OCI-LY3 (cell line): ENCODE measurements at regions not wholly inside any gene's neighbourhood (a gene's known extent, or its start where the extent isn't known, plus 50 kb on each side); places are given as distances from the start of the nearest gene placed in this dataset.
"Not testable (repeated sequence)": the region's sequence is repeated elsewhere in the genome, so short reads cannot be mapped to it uniquely, and the experiment has no call there.

Source experiments
- H2AFZ ChIP-seq: fragments of 200-600, 300-600 bp; shearing (Covaris generic); 2 replicates; pipeline ENCODE4 v1.6.0; 2014; ENCODE audit warnings: antibody characterized with exemption, low read depth, low read length
- H3K27ac ChIP-seq: fragments of 200-600, 300-600 bp; sonication (generic); 2 replicates; pipeline ENCODE4 v1.5.1; 2014; ENCODE audit warnings: mild to moderate bottlenecking, low read length, moderate library complexity, mixed read lengths
- H3K27me3 ChIP-seq: fragments of 200-600, 300-600 bp; sonication (generic); 2 replicates; pipeline ENCODE4 v1.6.1; 2014; ENCODE audit warnings: low read depth, low read length, mixed read lengths
- H3K36me3 ChIP-seq: fragments of 200-600, 300-600 bp; sonication (generic); replicated peaks from 2 replicates; pipeline ENCODE3; 2014; ENCODE audit warnings: low read depth, low read length, mixed read lengths
- H3K4me1 ChIP-seq: fragments of 300-600, 200-600 bp; sonication (generic); 2 replicates; pipeline ENCODE4 v1.6.1; 2014; ENCODE audit warnings: low read length, mixed read lengths
- H3K4me2 ChIP-seq: fragments of 200-600, 300-600 bp; sonication (generic); 2 replicates; pipeline ENCODE4 v1.6.1; 2014; ENCODE audit warnings: low read length, mixed read lengths
- H3K4me3 ChIP-seq: fragments of 300-600, 200-600 bp; sonication (generic); 2 replicates; pipeline ENCODE4 v1.5.1; 2014; ENCODE audit warnings: antibody characterized with exemption, mild to moderate bottlenecking, low read length, moderate library complexity
- H3K79me2 ChIP-seq: fragments of 300-600, 200-600 bp; shearing (Covaris generic); 2 replicates; pipeline ENCODE4 v1.6.1; 2014; ENCODE audit warnings: mild to moderate bottlenecking, low read length, mixed read lengths
- H3K9ac ChIP-seq: fragments of 300-600, 200-600 bp; shearing (Covaris generic); 2 replicates; pipeline ENCODE4 v1.6.0; 2014; ENCODE audit warnings: mild to moderate bottlenecking, low read length, moderate library complexity
- H3K9me3 ChIP-seq: fragments of 200-600, 300-600 bp; shearing (Covaris generic); 2 replicates; pipeline ENCODE4 v1.6.1; 2014; ENCODE audit warnings: low read length, mixed read lengths; ENCODE audit not compliant: insufficient read depth
- H4K20me1 ChIP-seq: fragments of 200-600, 300-600 bp; sonication (generic); 2 replicates; pipeline ENCODE4 v1.6.1; 2016; ENCODE audit warnings: low read length, mixed read lengths; ENCODE audit not compliant: insufficient read depth

DNA sequence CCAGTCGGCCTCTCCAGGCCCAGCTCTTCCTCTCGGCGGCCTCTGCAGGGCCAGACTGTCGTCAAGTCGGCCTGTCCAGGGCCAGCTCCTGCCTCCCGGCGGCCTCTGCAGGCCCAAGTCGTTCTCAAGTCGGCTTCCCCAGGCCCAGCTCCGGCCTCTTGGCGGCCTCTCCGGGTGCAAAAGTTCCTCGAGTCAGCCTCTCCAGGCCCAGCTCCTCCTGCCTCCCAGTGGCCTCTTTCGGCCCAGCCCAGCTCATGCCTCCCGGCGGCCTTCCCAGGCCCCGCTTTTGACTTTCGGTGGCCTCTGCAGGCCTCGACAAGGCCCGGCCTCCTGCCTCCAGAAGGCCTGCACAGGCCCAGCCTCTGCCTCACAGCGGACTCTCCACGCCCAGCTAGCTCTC, 51.7 kb upstream of the METTL14 start:
- not testable (repeated sequence) for H2AFZ ChIP-seq, H3K9ac ChIP-seq, H3K79me2 ChIP-seq, H3K4me1 ChIP-seq, H3K4me2 ChIP-seq, H3K36me3 ChIP-seq, H4K20me1 ChIP-seq, H3K9me3 ChIP-seq, H3K4me3 ChIP-seq, H3K27me3 ChIP-seq, H3K27ac ChIP-seq

DNA sequence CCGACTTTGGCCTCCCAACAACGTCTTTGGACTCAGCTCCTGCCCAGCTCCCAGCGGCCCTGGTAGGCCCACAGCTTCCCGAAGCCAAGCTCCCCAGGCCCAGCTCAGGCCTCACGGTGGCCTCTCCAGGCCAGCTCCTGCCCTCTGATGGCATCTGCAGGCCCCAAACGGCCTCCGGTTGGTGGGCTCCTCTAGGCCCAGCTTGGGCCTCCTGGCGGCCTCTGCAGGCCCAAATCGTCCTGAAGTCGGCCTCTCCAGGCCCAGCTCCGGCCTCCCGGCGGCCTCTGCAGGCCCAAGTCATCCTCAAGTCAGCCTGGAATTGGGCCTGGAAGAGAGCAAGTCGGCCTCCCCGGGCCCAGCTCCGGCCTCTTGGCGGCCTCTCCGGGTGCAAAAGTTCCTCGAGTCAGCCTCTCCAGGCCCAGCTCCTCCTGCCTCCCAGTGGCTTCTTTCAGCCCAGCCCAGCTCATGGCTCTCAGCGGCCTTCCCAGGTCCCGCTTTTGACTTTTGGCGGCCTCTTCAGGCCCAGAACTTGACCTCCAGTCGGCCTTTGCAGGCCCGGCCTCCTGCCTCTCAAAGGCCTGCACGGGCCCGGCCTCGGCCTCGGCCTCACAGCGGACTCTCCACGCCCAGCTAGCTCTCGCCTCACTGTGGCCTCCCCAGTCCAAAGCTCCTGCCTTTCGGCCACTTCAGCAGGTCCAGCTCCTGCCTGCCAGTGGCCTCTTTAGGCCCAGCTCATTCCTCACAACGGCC, 50.9 kb upstream of the METTL14 start:
- H3K4me2 ChIP-seq, H3K4me1 ChIP-seq, H3K4me3 ChIP-seq, H2AFZ ChIP-seq, H3K27me3 ChIP-seq, H3K27ac ChIP-seq, H3K9ac ChIP-seq, H3K36me3 ChIP-seq, H3K79me2 ChIP-seq, H4K20me1 ChIP-seq, H3K9me3 ChIP-seq: not testable (repeated sequence)
